Activated T-helper 17 cell treated with anti-CD3 and anti-CD28 coated beads, Interleukin-2, amount 50 U/mL, for 72 hours (primary cell): ENCODE measurements at regions not wholly inside any gene's neighbourhood (a gene's known extent, or its start where the extent isn't known, plus 50 kb on each side); places are given as distances from the start of the nearest gene placed in this dataset.
A peak's percentile ranks its signal among the peaks of the same experiment; 100 is the strongest.

Source experiments
- ATAC-seq: fragments of 150-1000 bp; cut with Tn5 transposase; replicated peaks from 2 replicates; pipeline ENCODE4 v1.10.0; 2021; ENCODE audit warnings: mild to moderate bottlenecking, moderate library complexity
- H3K27ac Mint-ChIP-seq: one replicate; pipeline ENCODE4 v1.8.0; 2022; ENCODE audit warnings: mixed read lengths
- H3K27me3 Mint-ChIP-seq: one replicate; pipeline ENCODE4 v1.8.0; 2022; ENCODE audit warnings: mixed read lengths
- H3K36me3 Mint-ChIP-seq: one replicate; pipeline ENCODE4 v1.8.0; 2022; ENCODE audit warnings: low read depth, mild to moderate bottlenecking, mixed read lengths
- H3K4me1 Mint-ChIP-seq: one replicate; pipeline ENCODE4 v1.8.0; 2022; ENCODE audit warnings: mixed read lengths
- H3K4me3 Mint-ChIP-seq: one replicate; pipeline ENCODE4 v1.8.0; 2022; ENCODE audit warnings: mild to moderate bottlenecking, mixed read lengths
- H3K9me3 Mint-ChIP-seq: one replicate; pipeline ENCODE4 v1.8.0; 2022; ENCODE audit warnings: mixed read lengths

GRCh38 chr2:211144078-211144477 lies 587.7 kb downstream of the CPS1 start:
- no peaks in the 10 kb centered on the region for H3K4me1 Mint-ChIP-seq
- H3K27me3 Mint-ChIP-seq, result no peaks in the 10 kb centered on the region
- no peaks in the 10 kb centered on the region for H3K36me3 Mint-ChIP-seq
- H3K4me3 Mint-ChIP-seq, result no peak overlapping the region
- peaks cover 6% of the 10 kb centered on the region for H3K9me3 Mint-ChIP-seq
- ATAC-seq, result no peak
- no peak overlapping the region for H3K27ac Mint-ChIP-seq

DNA sequence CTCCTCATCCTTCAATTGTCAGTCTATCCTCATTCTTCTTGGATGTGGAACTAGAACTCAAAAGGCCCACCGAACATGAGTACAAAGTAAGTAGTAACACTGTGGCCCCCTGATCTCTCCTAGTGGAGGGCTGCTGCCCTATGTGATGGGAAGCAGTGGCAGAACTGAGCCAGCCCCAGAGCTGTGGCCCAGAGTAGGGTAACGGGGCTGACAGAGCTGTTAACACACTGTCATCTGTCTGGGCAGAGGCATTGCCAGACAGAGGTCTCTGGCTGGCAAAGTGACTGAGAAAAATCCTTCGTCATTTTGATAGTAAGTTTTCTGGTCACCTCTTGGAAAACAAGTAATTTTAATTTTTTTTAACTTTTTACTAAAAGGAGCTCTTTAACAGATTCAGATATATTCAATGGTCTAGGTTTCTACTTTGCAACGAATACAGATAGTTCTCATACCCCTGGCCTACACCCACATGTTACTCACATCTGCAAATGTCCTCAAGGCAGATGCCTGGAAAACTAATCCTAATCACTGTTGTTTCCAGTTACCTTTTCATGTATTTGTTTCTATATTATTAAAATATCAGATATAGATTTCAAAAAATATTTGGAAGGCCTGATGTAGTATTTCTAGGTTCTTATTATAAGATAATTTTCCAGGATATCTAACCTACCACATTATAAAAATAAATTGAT lies 588.7 kb downstream of the CPS1 start:
- peaks cover under 1% of the 10 kb centered on the region for H3K9me3 Mint-ChIP-seq
- H3K27me3 Mint-ChIP-seq, result no peaks in the 10 kb centered on the region
- H3K36me3 Mint-ChIP-seq, result no peaks in the 10 kb centered on the region
- no peak overlapping the region for H3K4me3 Mint-ChIP-seq
- no peaks in the 10 kb centered on the region for H3K4me1 Mint-ChIP-seq
- no peak for ATAC-seq
- no peak overlapping the region for H3K27ac Mint-ChIP-seq

- ATAC-seq, result no peak
- Mint-ChIP-seq H3K4me3 (no peak overlapping the region), H3K36me3 (no peaks in the 10 kb centered on the region), H3K27me3 (no peaks in the 10 kb centered on the region), H3K9me3 (no peaks in the 10 kb centered on the region), H3K4me1 (no peaks in the 10 kb centered on the region), H3K27ac (no peak overlapping the region)
Observed at GRCh38 chr2:211149731-211150130, 593.3 kb downstream of the CPS1 start.

DNA sequence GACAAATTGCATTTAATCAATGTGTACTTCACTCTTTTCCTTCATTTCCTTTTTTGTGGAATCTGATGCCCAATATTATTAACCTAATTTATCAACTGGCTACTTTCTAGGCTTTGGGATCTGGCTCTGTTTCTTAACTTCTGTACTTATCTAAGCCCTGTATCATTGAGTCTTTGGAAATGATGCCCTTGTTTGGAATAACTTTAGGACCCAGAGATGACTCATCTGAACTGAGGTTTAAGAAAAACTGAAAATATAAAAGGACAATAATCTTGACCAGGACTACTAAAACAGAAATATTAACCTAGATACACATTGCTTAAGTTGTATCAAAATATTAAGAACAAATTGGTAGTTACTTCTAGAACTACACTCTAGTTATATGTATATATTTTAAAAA lies 600.8 kb downstream of the CPS1 start:
- ATAC-seq, result no peak
- Mint-ChIP-seq H3K27ac (no peak overlapping the region), H3K27me3 (no peaks in the 10 kb centered on the region), H3K9me3 (no peaks in the 10 kb centered on the region), H3K4me3 (no peak overlapping the region), H3K36me3 (no peaks in the 10 kb centered on the region), H3K4me1 (no peaks in the 10 kb centered on the region)

DNA sequence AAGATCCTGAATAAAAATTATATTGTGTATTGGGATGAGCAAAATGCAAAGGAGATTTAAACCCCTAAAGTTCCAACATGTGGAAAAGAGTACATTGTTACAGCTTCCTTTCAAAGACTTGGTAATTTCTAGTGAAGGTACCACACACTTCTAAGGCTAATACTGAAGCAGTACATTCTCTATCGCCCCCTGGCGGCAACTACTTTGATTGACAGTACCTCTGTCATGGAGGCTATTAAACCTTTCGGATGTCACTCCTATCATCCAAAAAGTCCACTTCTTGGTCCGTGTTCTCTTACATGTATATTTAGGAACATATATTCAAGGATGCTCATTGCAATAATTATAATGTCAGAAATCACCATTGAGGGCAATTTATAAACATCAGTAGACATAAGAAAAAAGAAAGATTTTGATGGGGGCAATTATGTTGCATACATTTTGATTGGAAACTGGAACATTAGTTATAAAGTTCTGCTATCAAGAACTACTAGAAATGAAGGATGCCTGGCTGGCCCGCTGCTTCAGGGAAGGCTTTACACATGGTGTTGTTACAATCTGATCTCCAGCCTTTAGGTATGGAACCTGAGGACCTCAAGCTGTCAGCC lies 601.6 kb downstream of the CPS1 start:
- H3K27ac Mint-ChIP-seq, result no peak overlapping the region
- no peaks in the 10 kb centered on the region for H3K36me3 Mint-ChIP-seq
- peak; percentile 77 for ATAC-seq
- no peaks in the 10 kb centered on the region for H3K4me1 Mint-ChIP-seq
- no peaks in the 10 kb centered on the region for H3K9me3 Mint-ChIP-seq
- H3K27me3 Mint-ChIP-seq, result peaks cover 2% of the 10 kb centered on the region
- no peak overlapping the region for H3K4me3 Mint-ChIP-seq

GRCh38 chr2:211159972-211160371 lies 603.6 kb downstream of the CPS1 start:
- no peak for ATAC-seq
- Mint-ChIP-seq H3K9me3 (no peaks in the 10 kb centered on the region), H3K36me3 (no peaks in the 10 kb centered on the region), H3K4me1 (no peaks in the 10 kb centered on the region), H3K27me3 (peaks cover 4% of the 10 kb centered on the region), H3K4me3 (no peak overlapping the region), H3K27ac (no peak overlapping the region)

DNA sequence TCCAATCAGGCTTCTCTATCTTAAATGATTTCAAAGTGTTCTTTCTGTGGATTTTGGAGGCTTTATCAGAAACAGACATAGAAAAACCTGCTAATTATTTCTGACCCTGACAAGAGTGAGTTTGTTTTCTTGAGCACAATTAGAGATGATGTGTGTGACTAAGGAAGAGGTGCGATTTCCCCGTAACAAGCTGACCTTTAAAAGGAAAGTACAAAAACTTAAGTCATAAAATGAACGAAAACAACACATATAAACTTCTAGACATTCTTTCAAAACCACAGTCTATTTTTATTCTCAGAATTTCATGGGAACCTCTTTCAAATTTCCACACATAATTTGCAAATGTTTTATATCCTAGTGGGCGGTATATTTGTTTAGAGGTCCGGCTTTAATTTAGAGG lies 604.8 kb downstream of the CPS1 start:
- no peak overlapping the region for H3K27ac Mint-ChIP-seq
- H3K9me3 Mint-ChIP-seq, result no peaks in the 10 kb centered on the region
- peaks cover 4% of the 10 kb centered on the region for H3K27me3 Mint-ChIP-seq
- ATAC-seq, result no peak
- no peaks in the 10 kb centered on the region for H3K36me3 Mint-ChIP-seq
- no peak overlapping the region for H3K4me3 Mint-ChIP-seq
- no peaks in the 10 kb centered on the region for H3K4me1 Mint-ChIP-seq

DNA sequence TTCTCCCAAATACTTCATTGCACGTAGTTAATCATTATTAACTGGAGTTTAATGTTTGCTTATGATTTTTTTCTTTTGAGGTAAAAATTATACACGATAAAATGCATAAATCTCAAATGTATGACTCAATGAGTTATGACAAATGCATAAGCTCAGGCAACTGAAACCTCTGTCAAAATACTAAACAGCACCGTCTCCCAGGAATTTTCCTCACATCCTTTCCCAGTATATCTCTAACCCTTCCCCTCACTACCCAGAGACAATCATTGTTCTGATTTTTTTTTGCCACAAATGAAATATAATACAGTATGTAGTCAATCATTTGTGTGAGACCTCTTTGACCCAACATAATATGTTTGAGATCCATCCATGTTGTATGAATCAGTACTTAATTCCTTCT lies 606.5 kb downstream of the CPS1 start:
- H3K27ac Mint-ChIP-seq, result no peak overlapping the region
- no peak for ATAC-seq
- no peaks in the 10 kb centered on the region for H3K4me1 Mint-ChIP-seq
- no peaks in the 10 kb centered on the region for H3K9me3 Mint-ChIP-seq
- no peak overlapping the region for H3K4me3 Mint-ChIP-seq
- no peaks in the 10 kb centered on the region for H3K36me3 Mint-ChIP-seq
- H3K27me3 Mint-ChIP-seq, result peaks cover 4% of the 10 kb centered on the region

DNA sequence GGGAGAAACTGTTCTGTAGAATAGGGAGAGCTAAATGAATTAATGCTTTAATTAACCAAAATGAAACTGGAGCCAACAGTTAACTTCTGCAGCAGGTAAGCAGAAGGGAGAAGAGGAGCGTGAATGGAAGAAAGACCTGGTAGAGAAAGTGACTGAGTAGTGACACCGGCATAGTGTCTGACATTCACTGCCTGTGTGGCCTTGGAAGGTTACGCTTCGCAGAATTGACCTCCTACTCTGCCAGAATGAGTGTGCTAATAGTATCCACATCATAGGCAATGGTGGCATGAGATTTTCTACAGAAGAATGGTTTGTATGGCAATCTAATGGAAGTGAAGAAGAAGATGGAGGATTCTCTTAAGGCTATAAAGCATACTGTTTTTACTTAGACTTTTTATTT lies 614.4 kb downstream of the CPS1 start:
- ATAC-seq, result no peak
- H3K27me3 Mint-ChIP-seq, result no peaks in the 10 kb centered on the region
- no peaks in the 10 kb centered on the region for H3K9me3 Mint-ChIP-seq
- H3K36me3 Mint-ChIP-seq, result no peaks in the 10 kb centered on the region
- H3K27ac Mint-ChIP-seq, result no peak overlapping the region
- no peaks in the 10 kb centered on the region for H3K4me1 Mint-ChIP-seq
- no peak overlapping the region for H3K4me3 Mint-ChIP-seq

GRCh38 chr2:211174021-211174420 lies 617.6 kb downstream of the CPS1 start:
- Mint-ChIP-seq H3K4me1 (no peaks in the 10 kb centered on the region), H3K36me3 (no peaks in the 10 kb centered on the region), H3K4me3 (no peak overlapping the region), H3K9me3 (no peaks in the 10 kb centered on the region), H3K27me3 (no peaks in the 10 kb centered on the region), H3K27ac (no peak overlapping the region)
- ATAC-seq, result no peak

- Mint-ChIP-seq H3K4me3 (no peak overlapping the region), H3K36me3 (no peaks in the 10 kb centered on the region), H3K27ac (no peak overlapping the region), H3K27me3 (no peaks in the 10 kb centered on the region), H3K9me3 (no peaks in the 10 kb centered on the region), H3K4me1 (no peaks in the 10 kb centered on the region)
- ATAC-seq, result no peak
Observed at GRCh38 chr2:211174631-211175030, 618.2 kb downstream of the CPS1 start.

DNA sequence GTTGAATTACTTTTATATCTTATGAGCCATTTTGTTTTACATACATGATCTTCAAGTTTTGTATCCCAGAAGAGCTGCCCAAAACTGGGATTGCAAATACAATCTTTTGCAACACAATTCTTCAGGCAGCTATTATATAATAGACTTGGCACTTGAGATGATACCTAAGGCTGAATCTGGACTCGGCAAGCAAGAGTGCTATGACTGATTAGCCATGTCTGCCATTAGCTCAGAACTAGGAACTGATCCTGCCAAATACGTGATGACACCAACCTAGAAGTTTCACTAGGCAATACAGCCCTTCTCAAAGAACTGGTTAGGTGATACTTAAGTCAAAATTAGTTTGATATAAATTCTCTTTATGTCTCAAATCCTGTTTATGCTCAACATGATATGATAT lies 619.6 kb downstream of the CPS1 start:
- Mint-ChIP-seq H3K27me3 (no peaks in the 10 kb centered on the region), H3K4me3 (no peak overlapping the region), H3K9me3 (no peaks in the 10 kb centered on the region), H3K27ac (no peak overlapping the region), H3K36me3 (no peaks in the 10 kb centered on the region), H3K4me1 (no peaks in the 10 kb centered on the region)
- no peak for ATAC-seq

- H3K27ac Mint-ChIP-seq, result no peak overlapping the region
- no peaks in the 10 kb centered on the region for H3K4me1 Mint-ChIP-seq
- H3K36me3 Mint-ChIP-seq, result no peaks in the 10 kb centered on the region
- H3K9me3 Mint-ChIP-seq, result no peaks in the 10 kb centered on the region
- no peak overlapping the region for H3K4me3 Mint-ChIP-seq
- H3K27me3 Mint-ChIP-seq, result no peaks in the 10 kb centered on the region
- ATAC-seq, result no peak
Observed at GRCh38 chr2:211176514-211177141, 620.2 kb downstream of the CPS1 start.

- Mint-ChIP-seq H3K27ac (no peak overlapping the region), H3K4me3 (no peak overlapping the region), H3K9me3 (no peaks in the 10 kb centered on the region), H3K27me3 (no peaks in the 10 kb centered on the region), H3K4me1 (no peaks in the 10 kb centered on the region), H3K36me3 (no peaks in the 10 kb centered on the region)
- ATAC-seq, result no peak
Observed at GRCh38 chr2:211181626-211182025, 625.2 kb downstream of the CPS1 start.

GRCh38 chr2:211187602-211188001 lies 631.2 kb downstream of the CPS1 start:
- peaks cover 3% of the 10 kb centered on the region for H3K9me3 Mint-ChIP-seq
- no peaks in the 10 kb centered on the region for H3K36me3 Mint-ChIP-seq
- no peak overlapping the region for H3K27ac Mint-ChIP-seq
- ATAC-seq, result no peak
- no peaks in the 10 kb centered on the region for H3K4me1 Mint-ChIP-seq
- H3K4me3 Mint-ChIP-seq, result no peak overlapping the region
- no peaks in the 10 kb centered on the region for H3K27me3 Mint-ChIP-seq
